H1 (cell line): ENCODE measurements at regions not wholly inside any gene's neighbourhood (a gene's known extent, or its start where the extent isn't known, plus 50 kb on each side); places are given as distances from the start of the nearest gene placed in this dataset.

Source experiments
- CTCF ChIA-PET: fragments of 300-600 bp; sonication (Branson Sonifier 250); formaldehyde crosslinking; loops from one replicate; lab custom pipeline; 2021; ENCODE audit not compliant: partially characterized antibody; lab: Charles Lee
- POLR2A ChIA-PET: fragments of 300-600 bp; sonication (Branson Sonifier 250); formaldehyde crosslinking; loops from one replicate; lab custom pipeline; 2021; ENCODE audit warnings: inconsistent platforms; ENCODE audit not compliant: partially characterized antibody; lab: Charles Lee
- DNase-seq, 2 experiments: peaks; one replicate each; pipeline versions ENCODE4 v3.0.0 to v3.0.0-alpha.2; 2010 to 2022; ENCODE audit warnings: low spot score in 2 of 2, low read depth in 1 of 2, mixed read lengths in 1 of 2
- FAIRE-seq: peaks from 2 replicates; lab custom pipeline; 2011; peaks lifted over from hg19 to GRCh38; lab: Jason Lieb, UNC
- H2AFZ ChIP-seq: 2 replicates; pipeline ENCODE4 v1.8.1; 2012; ENCODE audit warnings: low read length, inconsistent platforms
- H2AK5ac ChIP-seq: 2 replicates; pipeline ENCODE4 v1.6.1; 2013; ENCODE audit warnings: low read depth, low read length
- H2BK120ac ChIP-seq: replicated peaks from 2 replicates; pipeline ENCODE3; 2013; ENCODE audit warnings: low read depth, low read length, inconsistent platforms
- H2BK12ac ChIP-seq: 2 replicates; pipeline ENCODE4 v1.6.1; 2013; ENCODE audit warnings: low read depth, low read length
- H2BK15ac ChIP-seq: 2 replicates; pipeline ENCODE4 v1.6.1; 2013; ENCODE audit warnings: low read length
- H2BK20ac ChIP-seq: 2 replicates; pipeline ENCODE4 v1.6.1; 2013; ENCODE audit warnings: low read length
- H2BK5ac ChIP-seq: 2 replicates; pipeline ENCODE4 v1.6.1; 2013; ENCODE audit warnings: low read depth, low read length
- H3K14ac ChIP-seq: 2 replicates; pipeline ENCODE4 v1.6.1; 2013; ENCODE audit warnings: inconsistent platforms; ENCODE audit not compliant: insufficient read length
- H3K18ac ChIP-seq: 2 replicates; pipeline ENCODE4 v1.6.1; 2013; ENCODE audit warnings: low read length; ENCODE audit errors: extremely low read depth
- H3K23ac ChIP-seq: 2 replicates; pipeline ENCODE4 v1.6.1; 2013; ENCODE audit warnings: inconsistent platforms; ENCODE audit not compliant: insufficient read length
- H3K23me2 ChIP-seq: 2 replicates; pipeline ENCODE4 v1.6.1; 2013; ENCODE audit warnings: low read depth, low read length
- H3K27ac ChIP-seq: 2 replicates; pipeline ENCODE4 v1.6.1; 2011; ENCODE audit warnings: low read depth, low read length, inconsistent platforms
- H3K27me3 ChIP-seq, 4 experiments: replicated peaks in 1 of 4; 1 replicate in 1 of 4; 2 replicates in 3 of 4; pipeline versions ENCODE4 v1.6.1 to v1.8.1; 2011 to 2013; ENCODE audit warnings: low read length in 3 of 4, mild to moderate bottlenecking in 3 of 4, inconsistent platforms in 2 of 4, mixed read lengths in 2 of 4, moderate library complexity in 1 of 4; ENCODE audit not compliant: control insufficient read depth in 3 of 4, insufficient read depth in 3 of 4; ENCODE audit errors: extremely low read depth in 1 of 4
- H3K36me3 ChIP-seq, 4 experiments: 2 replicates each; pipeline versions ENCODE4 v1.6.1 to v1.8.1; 2011 to 2013; ENCODE audit warnings: mild to moderate bottlenecking in 4 of 4, low read length in 3 of 4, moderate library complexity in 2 of 4, control low read depth in 1 of 4, inconsistent platforms in 1 of 4; ENCODE audit not compliant: insufficient read depth in 4 of 4, control insufficient read depth in 2 of 4
- H3K4ac ChIP-seq: replicated peaks from 2 replicates; pipeline ENCODE3; 2013; ENCODE audit warnings: low read length, low read depth, mixed read lengths, inconsistent platforms; ENCODE audit not compliant: insufficient read length
- H3K4me1 ChIP-seq, 4 experiments: replicated peaks in 1 of 4; 1 replicate in 1 of 4; 2 replicates in 3 of 4; pipeline versions ENCODE4 v1.6.1 to v1.8.1; 2011 to 2013; ENCODE audit warnings: low read length in 3 of 4, inconsistent platforms in 2 of 4, mixed read lengths in 1 of 4; ENCODE audit not compliant: insufficient read depth in 4 of 4, control insufficient read depth in 3 of 4
- H3K4me2 ChIP-seq, 2 experiments: 2 replicates each; pipeline versions ENCODE4 v1.6.1 to v1.8.1; 2011 to 2013; ENCODE audit warnings: low read depth in 2 of 2, low read length in 2 of 2, control low read depth in 1 of 2, inconsistent platforms in 1 of 2, mild to moderate bottlenecking in 1 of 2; ENCODE audit not compliant: insufficient read depth in 1 of 2
- H3K4me3 ChIP-seq, 4 experiments: fragments of 200-600, 300-600 bp in 1 of 4; sonication (generic), shearing (Covaris generic), sonication (Bioruptor Twin) in 1 of 4; 2 replicates each; pipeline versions ENCODE4 v1.5.1 to v1.8.1; 2011 to 2016; ENCODE audit warnings: low read length in 4 of 4, low read depth in 3 of 4, control low read depth in 2 of 4, inconsistent platforms in 2 of 4, mild to moderate bottlenecking in 2 of 4, mixed read lengths in 1 of 4, moderate library complexity in 1 of 4; ENCODE audit not compliant: insufficient read depth in 2 of 4; ENCODE audit errors: extremely low read depth in 1 of 4
- H3K56ac ChIP-seq: replicated peaks from 2 replicates; pipeline ENCODE3; 2013; ENCODE audit warnings: low read depth, mild to moderate bottlenecking, mixed read lengths, low read length, inconsistent platforms; ENCODE audit not compliant: insufficient read length
- H3K79me1 ChIP-seq: 2 replicates; pipeline ENCODE4 v1.6.1; 2013; ENCODE audit warnings: low read depth, low read length, control low read depth
- H3K79me2 ChIP-seq, 2 experiments: 2 replicates each; pipeline versions ENCODE4 v1.6.1 to v1.8.1; 2012 to 2013; ENCODE audit warnings: low read length in 2 of 2, mild to moderate bottlenecking in 2 of 2, inconsistent platforms in 1 of 2; ENCODE audit not compliant: insufficient read depth in 2 of 2, control insufficient read depth in 1 of 2
- H3K9ac ChIP-seq, 4 experiments: replicated peaks in 1 of 4; 1 replicate in 1 of 4; 2 replicates in 3 of 4; pipeline versions ENCODE4 v1.6.1 to v1.8.1; 2011 to 2013; ENCODE audit warnings: low read depth in 3 of 4, low read length in 3 of 4, control low read depth in 2 of 4, mild to moderate bottlenecking in 2 of 4, moderate library complexity in 2 of 4, inconsistent platforms in 1 of 4; ENCODE audit errors: extremely low read depth in 1 of 4
- H3K9me3 ChIP-seq, 2 experiments: 2 replicates each; pipeline versions ENCODE4 v1.6.1 to v1.8.1; 2012 to 2013; ENCODE audit warnings: mild to moderate bottlenecking in 2 of 2, moderate library complexity in 2 of 2, control low read depth in 1 of 2, inconsistent platforms in 1 of 2, low read depth in 1 of 2, low read length in 1 of 2, mixed read lengths in 1 of 2; ENCODE audit not compliant: insufficient read depth in 2 of 2
- H4K20me1 ChIP-seq, 2 experiments: replicated peaks in 1 of 2; 2 replicates each; pipeline versions ENCODE3 to v1.8.1; 2011 to 2013; ENCODE audit warnings: inconsistent platforms in 2 of 2, low read length in 2 of 2, mild to moderate bottlenecking in 1 of 2; ENCODE audit not compliant: insufficient read depth in 2 of 2, control insufficient read depth in 1 of 2
- H4K5ac ChIP-seq: 2 replicates; pipeline ENCODE4 v1.6.1; 2013; ENCODE audit warnings: low read length, low read depth, mixed read lengths, inconsistent platforms; ENCODE audit not compliant: insufficient read length
- H4K8ac ChIP-seq: 2 replicates; pipeline ENCODE4 v1.8.0; 2013; ENCODE audit warnings: mild to moderate bottlenecking, moderate library complexity, low read length, inconsistent platforms; ENCODE audit not compliant: insufficient read depth; ENCODE audit errors: extremely low read depth
- H4K91ac ChIP-seq: replicated peaks from 2 replicates; pipeline ENCODE3; 2013; ENCODE audit warnings: low read length, mixed read lengths, inconsistent platforms; ENCODE audit not compliant: insufficient read length
- CBX8 ChIP-seq: fragments of 300-800, 300-1000 bp; sonication (generic); IDR thresholded peaks from 2 replicates; pipeline ENCODE4 v1.7.1; 2016; ENCODE audit warnings: low read depth, low read length, borderline replicate concordance
- CHD1 ChIP-seq: IDR thresholded peaks from 2 replicates; pipeline ENCODE4 v1.6.1; 2012; ENCODE audit warnings: low read depth, low read length, improper control_type of control experiment
- GABPA ChIP-seq: IDR thresholded peaks from 2 replicates; pipeline ENCODE4 v1.6.1; 2011; ENCODE audit warnings: mild to moderate bottlenecking, low read length, moderate library complexity, borderline replicate concordance; ENCODE audit not compliant: insufficient read depth
- KDM4A ChIP-seq: IDR thresholded peaks from one replicate; pipeline ENCODE4 v1.7.1; 2012; ENCODE audit warnings: low read depth, mild to moderate bottlenecking, moderate library complexity, low read length, inconsistent platforms; ENCODE audit not compliant: severe bottlenecking
- KDM5A ChIP-seq: fragments of 200-600 bp; IDR thresholded peaks from 2 replicates; pipeline ENCODE4 v1.7.1; 2012; ENCODE audit warnings: mild to moderate bottlenecking, low read length, inconsistent platforms, mixed read lengths
- MAFK ChIP-seq: IDR thresholded peaks from 2 replicates; pipeline ENCODE4 v1.6.1; 2012; ENCODE audit warnings: low read depth, mild to moderate bottlenecking, improper control_type of control experiment, low read length
- PHF8 ChIP-seq: fragments of 200-600 bp; sonication (generic); conservative IDR thresholded peaks from 2 replicates; pipeline ENCODE4 v1.7.1; 2012; ENCODE audit warnings: low read depth, mild to moderate bottlenecking, inconsistent platforms, low read length, moderate library complexity
- POLR2AphosphoS5 ChIP-seq: IDR thresholded peaks from 2 replicates; pipeline ENCODE4 v1.6.1; 2011; ENCODE audit warnings: low read depth, low read length
- RBBP5 ChIP-seq: IDR thresholded peaks from 2 replicates; pipeline ENCODE4 v1.7.1; 2012; ENCODE audit warnings: low read depth, mild to moderate bottlenecking, inconsistent platforms, low read length, moderate library complexity, borderline replicate concordance
- RFX5 ChIP-seq: IDR thresholded peaks from 2 replicates; pipeline ENCODE4 v1.6.1; 2011; ENCODE audit warnings: low read depth, low read length, improper control_type of control experiment, borderline replicate concordance
- RXRA ChIP-seq: IDR thresholded peaks from 2 replicates; pipeline ENCODE4 v1.6.1; 2011; ENCODE audit warnings: low read depth, mild to moderate bottlenecking, low read length, moderate library complexity; ENCODE audit not compliant: insufficient read depth
- SAP30 ChIP-seq: fragments of 300-600 bp; sonication (generic); IDR thresholded peaks from 2 replicates; pipeline ENCODE4 v1.7.1; 2012; ENCODE audit warnings: low read length, moderate library complexity, mild to moderate bottlenecking, inconsistent platforms; ENCODE audit not compliant: insufficient read depth, insufficient replicate concordance
- SIRT6 ChIP-seq: IDR thresholded peaks from one replicate; pipeline ENCODE4 v1.7.1; 2012; ENCODE audit warnings: low read length, inconsistent platforms
- SRF ChIP-seq: IDR thresholded peaks from 2 replicates; pipeline ENCODE4 v1.6.1; 2011; ENCODE audit warnings: mild to moderate bottlenecking, low read depth, low read length, moderate library complexity
- TEAD4 ChIP-seq: IDR thresholded peaks from 2 replicates; pipeline ENCODE4 v1.6.1; 2012; ENCODE audit warnings: low read depth, low read length, inconsistent platforms, mixed read lengths
- ZNF274 ChIP-seq: IDR thresholded peaks from 2 replicates; pipeline ENCODE4 v1.7.0; 2012; ENCODE audit warnings: low read length, borderline replicate concordance; ENCODE audit errors: extremely low read depth
- WGBS, 2 experiments: shearing (Covaris generic) in 1 of 2; methylation state at CpG; one replicate each; pipeline versions ENCODE4 v1.1.6 to v1.1.7; 2013 to 2015; ENCODE audit warnings: low lambda C conversion rate in 2 of 2, mixed read lengths in 2 of 2, inconsistent platforms in 1 of 2, low coverage in 1 of 2, missing lambda C conversion rate in 1 of 2; ENCODE audit not compliant: insufficient replicate concordance in 2 of 2, insufficient coverage in 1 of 2, insufficient read length in 1 of 2; ENCODE audit errors: extremely low coverage in 1 of 2, missing lambda C conversion rate in 1 of 2; 5-methylcytosine and 5-hydroxymethylcytosine counted together

DNA sequence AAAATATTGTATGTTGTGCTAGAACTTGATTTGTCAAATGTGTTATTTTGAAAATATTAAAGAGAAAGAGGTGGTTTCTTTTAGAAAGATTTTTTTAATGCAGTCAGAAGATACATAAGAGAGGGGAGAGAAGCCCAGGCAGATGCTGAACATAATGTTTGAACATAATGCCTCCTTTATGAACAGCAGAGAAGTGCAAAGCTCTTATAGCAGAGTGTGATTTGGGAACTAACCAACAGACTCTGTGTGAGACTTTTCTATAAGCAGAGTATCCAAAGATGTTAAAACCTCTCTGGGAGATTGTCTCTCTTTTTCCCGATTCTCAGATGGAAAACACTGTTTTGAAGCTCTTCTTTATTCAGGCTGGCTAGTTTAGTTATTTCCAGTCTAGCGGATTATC lies 1274.1 kb upstream of the SPRY2 start:
- no peak overlapping the region for H2BK20ac ChIP-seq
- no peak overlapping the region for H2BK15ac ChIP-seq
- H4K5ac ChIP-seq = no peak overlapping the region
- H3K36me3 ChIP-seq = no peaks in the 10 kb centered on the region
- DNase-seq (no peak), FAIRE-seq (no peak)
- H3K79me1 ChIP-seq = no peaks in the 10 kb centered on the region
- 88% methylated on average over 2 of the region's 2 CpGs; no CpG with 5 or more reads in 1 of the 2 experiments for WGBS, 2 experiments
- H3K9me3 ChIP-seq = no peaks in the 10 kb centered on the region
- no peak overlapping the region for H3K23ac ChIP-seq
- H4K91ac ChIP-seq = no peak overlapping the region
- H3K56ac ChIP-seq = no peak overlapping the region
- H3K14ac ChIP-seq = no peak overlapping the region
- ChIA-PET CTCF (interaction anchor here (1.4 kb wide), 1 partner anchor 25 kb away, joined by 5 read pairs; no protein-coding TSS in a partner anchor), POLR2A (no interaction called here)
- H3K27ac ChIP-seq = no peak overlapping the region
- H3K4me1 ChIP-seq = no peaks in the 10 kb centered on the region
- no peak overlapping the region for H3K4me3 ChIP-seq
- H3K18ac ChIP-seq = no peak overlapping the region
- H2BK120ac ChIP-seq = no peak overlapping the region
- no peak overlapping the region for H2AFZ ChIP-seq
- H3K4me2 ChIP-seq = no peak overlapping the region
- H4K20me1 ChIP-seq = no peaks in the 10 kb centered on the region
- no peak overlapping the region for H3K9ac ChIP-seq
- no peaks in the 10 kb centered on the region for H3K79me2 ChIP-seq
- H2BK5ac ChIP-seq = no peak overlapping the region
- no peak overlapping the region for H3K4ac ChIP-seq
- no peaks in the 10 kb centered on the region for H3K23me2 ChIP-seq
- H3K27me3 ChIP-seq = no peaks in the 10 kb centered on the region
- H4K8ac ChIP-seq = no peak overlapping the region
- H2BK12ac ChIP-seq = no peak overlapping the region
- H2AK5ac ChIP-seq = no peak overlapping the region
- no peak for TF ChIP-seq CHD1
- no peak for TF ChIP-seq RFX5
- TF ChIP-seq MAFK = no peak
- TF ChIP-seq RBBP5 = no peak
- no peak for TF ChIP-seq CBX8
- no peak for TF ChIP-seq ZNF274
- TF ChIP-seq PHF8 = no peak
- no peak for TF ChIP-seq KDM5A
- no peak for TF ChIP-seq SRF
- TF ChIP-seq SIRT6 = no peak
- no peak for TF ChIP-seq TEAD4
- TF ChIP-seq KDM4A = no peak
- no peak for TF ChIP-seq GABPA
- TF ChIP-seq RXRA = no peak
- TF ChIP-seq POLR2AphosphoS5 = no peak
- no peak for TF ChIP-seq SAP30
